ENCODE measurements at regions not wholly inside any gene's neighbourhood (a gene's known extent, or its start where the extent isn't known, plus 50 kb on each side); places are given as distances from the start of the nearest gene placed in this dataset.

- TF ChIP-seq, protein P1, sequence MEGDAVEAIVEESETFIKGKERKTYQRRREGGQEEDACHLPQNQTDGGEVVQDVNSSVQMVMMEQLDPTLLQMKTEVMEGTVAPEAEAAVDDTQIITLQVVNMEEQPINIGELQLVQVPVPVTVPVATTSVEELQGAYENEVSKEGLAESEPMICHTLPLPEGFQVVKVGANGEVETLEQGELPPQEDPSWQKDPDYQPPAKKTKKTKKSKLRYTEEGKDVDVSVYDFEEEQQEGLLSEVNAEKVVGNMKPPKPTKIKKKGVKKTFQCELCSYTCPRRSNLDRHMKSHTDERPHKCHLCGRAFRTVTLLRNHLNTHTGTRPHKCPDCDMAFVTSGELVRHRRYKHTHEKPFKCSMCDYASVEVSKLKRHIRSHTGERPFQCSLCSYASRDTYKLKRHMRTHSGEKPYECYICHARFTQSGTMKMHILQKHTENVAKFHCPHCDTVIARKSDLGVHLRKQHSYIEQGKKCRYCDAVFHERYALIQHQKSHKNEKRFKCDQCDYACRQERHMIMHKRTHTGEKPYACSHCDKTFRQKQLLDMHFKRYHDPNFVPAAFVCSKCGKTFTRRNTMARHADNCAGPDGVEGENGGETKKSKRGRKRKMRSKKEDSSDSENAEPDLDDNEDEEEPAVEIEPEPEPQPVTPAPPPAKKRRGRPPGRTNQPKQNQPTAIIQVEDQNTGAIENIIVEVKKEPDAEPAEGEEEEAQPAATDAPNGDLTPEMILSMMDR (IDR thresholded peaks at IDR 0.05): no peak
- TF ChIP-seq POLR2AphosphoS5 (IDR thresholded peaks at IDR 0.05) (no peak), POLR2A (IDR thresholded peaks at IDR 0.05) (no peak)
Observed at GRCh38 chr2:234628953-234629352, 132.1 kb upstream of the ARL4C start.
